ENCODE measurements at regions not wholly inside any gene's neighbourhood (a gene's known extent, or its start where the extent isn't known, plus 50 kb on each side); places are given as distances from the start of the nearest gene placed in this dataset.

- DNase-seq = no peak
Observed at GRCh38 chr2:148567716-148568115, 76.8 kb upstream of the EPC2 start.

GRCh38 chr2:148568597-148568996, 76.0 kb upstream of the EPC2 start:
- DNase-seq = peak; percentile 36

GRCh38 chr2:148569221-148569620, 75.3 kb upstream of the EPC2 start:
- no peak for DNase-seq

- no peak for DNase-seq
Observed at GRCh38 chr2:148570989-148571388, 73.6 kb upstream of the EPC2 start.

- DNase-seq = no peak
Observed at GRCh38 chr2:148577845-148578492, 66.6 kb upstream of the EPC2 start.

GRCh38 chr2:148578493-148578884, 66.1 kb upstream of the EPC2 start:
- no peak for DNase-seq

GRCh38 chr2:148582679-148583511, 61.7 kb upstream of the EPC2 start:
- DNase-seq = no peak

GRCh38 chr2:148585696-148586095, 58.9 kb upstream of the EPC2 start:
- DNase-seq = no peak

GRCh38 chr2:148586522-148587128, 57.9 kb upstream of the EPC2 start:
- DNase-seq = no peak

GRCh38 chr2:148590612-148591011, 53.9 kb upstream of the EPC2 start:
- DNase-seq = no peak

- DNase-seq = no peak
Observed at GRCh38 chr2:148592791-148593190, 51.8 kb upstream of the EPC2 start.

- DNase-seq = no peak
Observed at GRCh38 chr2:148593421-148593820, 51.1 kb upstream of the EPC2 start.

GRCh38 chr2:148594216-148594615, 50.3 kb upstream of the EPC2 start:
- no peak for DNase-seq

Data from CD4-positive, alpha-beta T cell treated with Interleukin-17A for 4 hours (primary cell).